GM19468 (cell line): ENCODE measurements at regions not wholly inside any gene's neighbourhood (a gene's known extent, or its start where the extent isn't known, plus 50 kb on each side); places are given as distances from the start of the nearest gene placed in this dataset.
A peak's percentile ranks its signal among the peaks of the same experiment; 100 is the strongest.

Experiments
- ATAC-seq: cut with Tn5 transposase; IDR thresholded peaks from one replicate; pipeline ENCODE4 v1.9.1; 2021; ENCODE audit warnings: mild to moderate bottlenecking, moderate library complexity, moderate number of reproducible peaks; ENCODE audit not compliant: unreplicated experiment; ENCODE audit errors: extremely low read depth

- no peak for ATAC-seq
Measured at GRCh38 chr6:170483413-170483812, 69.7 kb downstream of the PSMB1 start.

GRCh38 chr6:170480050-170480692, 72.9 kb downstream of the PSMB1 start:
- no peak for ATAC-seq

GRCh38 chr6:170476360-170476759, 76.7 kb downstream of the PSMB1 start:
- ATAC-seq: no peak

- no peak for ATAC-seq
Measured at GRCh38 chr6:170475118-170475517, 78.0 kb downstream of the PSMB1 start.

- ATAC-seq: no peak
Measured at GRCh38 chr6:170473801-170474200, 79.3 kb downstream of the PSMB1 start.

- ATAC-seq: no peak
Measured at GRCh38 chr6:170473301-170473717, 79.8 kb downstream of the PSMB1 start.

- no peak for ATAC-seq
Measured at GRCh38 chr6:170471491-170471890, 81.6 kb downstream of the PSMB1 start.

- no peak for ATAC-seq
Measured at GRCh38 chr6:170470734-170471133, 82.4 kb downstream of the PSMB1 start.

- no peak for ATAC-seq
Measured at GRCh38 chr6:170464524-170464979, 88.6 kb downstream of the PSMB1 start.

GRCh38 chr6:170464080-170464479, 89.0 kb downstream of the PSMB1 start:
- no peak for ATAC-seq

- no peak for ATAC-seq
Measured at GRCh38 chr6:170463101-170463721, 89.9 kb downstream of the PSMB1 start.

- no peak for ATAC-seq
Measured at GRCh38 chr6:170462366-170463020, 90.6 kb downstream of the PSMB1 start.

GRCh38 chr6:170461556-170462365, 91.3 kb downstream of the PSMB1 start:
- ATAC-seq: no peak

- no peak for ATAC-seq
Measured at GRCh38 chr6:170461111-170461510, 92.0 kb downstream of the PSMB1 start.

- no peak for ATAC-seq
Measured at GRCh38 chr6:170460641-170461040, 92.5 kb downstream of the PSMB1 start.

GRCh38 chr6:170459451-170459850, 93.7 kb downstream of the PSMB1 start:
- ATAC-seq: peak; percentile 79

GRCh38 chr6:170456886-170457698, 96.0 kb downstream of the PSMB1 start:
- ATAC-seq: no peak
